Muscle layer of duodenum (tissue), 2 donors: ENCODE measurements at regions not wholly inside any gene's neighbourhood (a gene's known extent, or its start where the extent isn't known, plus 50 kb on each side); places are given as distances from the start of the nearest gene placed in this dataset.
"Not testable (repeated sequence)": the region's sequence is repeated elsewhere in the genome, so short reads cannot be mapped to it uniquely, and the experiment has no call there.

Experiments used
- H3K27ac ChIP-seq: one replicate; pipeline ENCODE4 v1.7.0; 2013; ENCODE audit warnings: mild to moderate bottlenecking, low read length
- H3K27me3 ChIP-seq: one replicate; pipeline ENCODE4 v1.7.0; 2013; ENCODE audit warnings: low read depth, mild to moderate bottlenecking, control low read depth, low read length
- H3K36me3 ChIP-seq, 2 donors: one replicate each; pipeline ENCODE4 v1.7.0; 2013; ENCODE audit warnings: low read length in 2 of 2, control low read depth in 1 of 2, mild to moderate bottlenecking in 1 of 2; ENCODE audit not compliant: insufficient read depth in 2 of 2, control insufficient read depth in 1 of 2
- H3K4me1 ChIP-seq, 2 donors: one replicate each; pipeline ENCODE4 v1.7.0; 2013; ENCODE audit warnings: low read length in 2 of 2, mild to moderate bottlenecking in 2 of 2, control low read depth in 1 of 2, moderate library complexity in 1 of 2; ENCODE audit not compliant: insufficient read depth in 2 of 2, control insufficient read depth in 1 of 2
- H3K4me3 ChIP-seq, 2 donors: one replicate each; pipeline ENCODE4 v1.7.0; 2013; ENCODE audit warnings: low read length in 2 of 2, low read depth in 1 of 2, mild to moderate bottlenecking in 1 of 2
- H3K9me3 ChIP-seq, 2 donors: one replicate each; pipeline ENCODE4 v1.7.0; 2013; ENCODE audit warnings: low read length in 2 of 2, control low read depth in 1 of 2, mild to moderate bottlenecking in 1 of 2; ENCODE audit not compliant: control insufficient read depth in 1 of 2
- donor health status: healthy.

DNA sequence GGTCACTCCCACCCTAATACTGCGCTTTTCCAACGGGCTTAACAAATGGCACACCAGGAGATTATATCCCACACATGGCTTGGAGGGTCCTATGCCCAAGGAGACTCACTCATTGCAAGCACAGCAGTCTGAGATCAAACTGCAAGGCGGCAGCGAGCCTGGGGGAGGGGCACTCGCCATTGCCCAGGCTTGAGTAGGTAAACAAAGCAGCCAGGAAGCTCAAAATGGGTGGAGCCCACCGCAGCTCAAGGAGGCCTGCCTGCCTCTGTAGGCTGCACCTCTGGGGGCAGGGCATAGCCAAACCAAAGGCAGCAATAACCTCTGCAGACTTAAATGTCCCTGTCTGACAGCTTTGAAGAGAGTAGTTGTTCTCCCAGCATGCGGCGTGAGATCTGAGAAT is 210.8 kb upstream of the MGAT5 start:
- H3K27ac ChIP-seq, H3K4me1 ChIP-seq, H3K4me3 ChIP-seq: not testable (repeated sequence)

DNA sequence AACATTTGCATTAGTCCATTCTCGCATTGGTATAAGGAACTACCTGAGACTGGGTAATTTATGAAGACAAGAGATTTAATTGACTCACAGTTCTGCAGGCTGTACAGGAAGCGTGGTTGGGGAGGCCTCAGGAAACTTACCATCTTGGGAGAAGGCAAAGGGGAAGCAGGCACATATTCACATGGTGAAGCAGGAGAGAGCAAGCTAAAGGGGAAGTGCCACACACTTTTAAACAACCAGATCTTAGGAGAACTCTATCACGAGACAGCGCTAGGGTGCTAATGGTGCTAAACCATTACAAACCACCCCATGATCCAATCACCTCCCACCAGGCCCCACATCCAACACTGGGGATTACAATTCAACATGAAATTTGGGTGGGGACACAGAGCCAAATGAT is 201.7 kb upstream of the MGAT5 start:
- no peaks in the 10 kb centered on the region for H3K36me3 ChIP-seq
- H3K27ac ChIP-seq: no peak overlapping the region
- H3K27me3 ChIP-seq: no peaks in the 10 kb centered on the region
- no peaks in the 10 kb centered on the region for H3K4me1 ChIP-seq
- no peaks in the 10 kb centered on the region for H3K9me3 ChIP-seq
- H3K4me3 ChIP-seq: no peak overlapping the region

More for the DNA sequence above, 210.8 kb upstream of the MGAT5 start:
- H3K27me3 ChIP-seq, H3K36me3 ChIP-seq, H3K9me3 ChIP-seq: not testable (repeated sequence)

DNA sequence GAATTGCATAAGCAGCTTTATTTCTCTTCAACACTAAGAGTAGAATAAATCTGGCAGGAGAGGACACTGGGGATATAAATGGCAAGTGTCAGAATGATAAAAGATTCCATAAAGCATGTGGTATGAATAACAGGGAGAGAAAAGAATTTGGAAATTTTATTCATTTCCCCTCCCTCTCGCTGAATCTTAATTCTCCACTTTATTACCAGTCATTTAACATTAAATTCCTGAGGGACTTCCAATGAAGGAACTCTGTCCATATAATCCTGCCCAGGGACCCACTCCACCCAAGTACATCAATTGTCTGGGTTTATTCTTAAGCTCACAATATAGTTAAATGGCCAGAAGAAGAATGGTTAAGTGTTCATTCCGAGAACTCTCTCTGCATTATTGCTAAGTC is 197.7 kb upstream of the MGAT5 start:
- H3K36me3 ChIP-seq: no peaks in the 10 kb centered on the region
- peaks cover 0 to 3% of the 10 kb centered on the region in 2 donors for H3K9me3 ChIP-seq
- H3K27ac ChIP-seq: no peak overlapping the region
- no peak overlapping the region for H3K4me3 ChIP-seq
- H3K27me3 ChIP-seq: no peaks in the 10 kb centered on the region
- no peaks in the 10 kb centered on the region for H3K4me1 ChIP-seq

DNA sequence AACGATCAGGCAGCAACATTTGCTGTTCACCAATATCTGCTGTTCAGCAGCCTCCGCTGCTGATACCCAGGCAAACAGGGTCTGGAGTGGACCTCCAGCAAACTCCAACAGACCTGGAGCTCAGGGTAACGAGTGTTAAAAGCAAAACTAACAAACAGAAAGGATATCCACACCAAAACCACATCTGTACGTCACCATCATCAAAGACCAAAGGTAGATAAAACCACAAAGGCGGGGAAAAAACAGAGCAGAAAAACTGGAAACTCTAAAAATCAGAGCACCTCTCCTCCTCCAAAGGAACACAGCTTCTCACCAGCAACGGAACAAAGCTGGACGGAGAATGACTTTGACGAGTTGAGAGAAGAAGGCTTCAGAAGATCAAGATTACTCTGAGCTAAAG is 192.8 kb upstream of the MGAT5 start:
- H3K27ac ChIP-seq, H3K4me1 ChIP-seq, H3K9me3 ChIP-seq: not testable (repeated sequence)

DNA sequence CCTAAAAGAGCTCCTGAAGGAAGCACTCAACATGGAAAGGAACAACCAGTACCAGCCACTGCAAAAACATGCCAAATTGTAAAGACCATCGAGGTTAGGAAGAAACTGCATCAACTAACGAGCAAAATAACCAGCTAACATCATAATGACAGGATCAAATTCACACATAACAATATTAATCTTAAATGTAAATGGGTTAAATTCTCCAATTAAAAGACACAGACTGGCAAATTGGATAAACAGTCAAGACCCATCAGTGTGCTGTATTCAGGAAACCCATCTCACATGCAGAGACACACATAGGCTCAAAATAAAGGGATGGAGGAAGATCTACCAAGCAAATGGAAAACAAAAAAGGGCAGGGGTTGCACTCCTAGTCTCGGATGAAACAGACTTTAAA is 191.6 kb upstream of the MGAT5 start:
- not testable (repeated sequence) for H3K4me3 ChIP-seq, H3K9me3 ChIP-seq, H3K27ac ChIP-seq, H3K4me1 ChIP-seq, H3K27me3 ChIP-seq, H3K36me3 ChIP-seq

More for the DNA sequence above, 192.8 kb upstream of the MGAT5 start:
- not testable (repeated sequence) for H3K36me3 ChIP-seq, H3K4me3 ChIP-seq, H3K27me3 ChIP-seq

DNA sequence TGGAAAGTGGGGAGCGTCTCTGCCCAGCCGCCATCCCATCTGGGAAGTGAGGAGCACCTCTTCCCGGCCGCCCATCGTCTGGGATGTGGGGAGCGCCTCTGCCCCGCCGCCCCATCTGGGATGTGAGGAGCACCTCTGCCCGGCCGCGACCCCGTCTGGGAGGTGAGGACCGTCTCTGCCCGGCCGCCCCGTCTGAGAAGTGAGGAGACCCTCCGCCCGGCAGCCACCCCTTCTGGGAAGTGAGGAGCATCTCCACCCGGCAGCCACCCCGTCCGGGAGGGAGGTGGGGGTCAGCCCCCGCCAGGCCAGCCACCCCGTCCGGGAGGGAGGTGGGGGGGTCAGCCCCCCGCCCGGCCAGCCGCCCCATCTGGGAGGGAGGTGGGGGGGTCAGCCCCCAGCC is 190.0 kb upstream of the MGAT5 start:
- not testable (repeated sequence) for H3K9me3 ChIP-seq, H3K27ac ChIP-seq, H3K4me3 ChIP-seq, H3K27me3 ChIP-seq, H3K4me1 ChIP-seq, H3K36me3 ChIP-seq

DNA sequence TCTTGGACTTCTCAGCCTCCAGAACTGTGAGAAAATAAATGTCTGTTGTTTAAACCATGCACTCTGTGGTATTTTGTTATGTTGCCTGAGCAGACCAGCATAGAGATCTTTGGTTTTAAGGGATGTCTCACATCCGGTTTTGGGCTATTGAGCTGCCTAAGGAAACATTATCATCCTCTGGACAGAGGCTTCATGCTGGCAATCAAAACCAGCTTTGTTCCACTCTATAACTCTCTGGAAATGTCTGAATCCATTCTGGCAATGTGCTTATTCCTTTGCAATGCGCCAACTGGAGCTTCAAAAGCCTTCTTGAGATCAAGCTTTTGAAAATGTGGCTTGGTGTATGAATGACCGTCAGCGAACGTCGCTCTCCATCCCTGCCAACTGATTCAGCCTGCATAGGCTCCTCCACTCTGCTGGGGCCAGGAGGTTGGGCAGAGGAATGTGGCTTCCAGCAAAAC is 183.6 kb upstream of the MGAT5 start:
- H3K36me3 ChIP-seq: no peaks in the 10 kb centered on the region
- no peaks in the 10 kb centered on the region for H3K9me3 ChIP-seq
- H3K27ac ChIP-seq: no peak overlapping the region
- no peaks in the 10 kb centered on the region for H3K4me1 ChIP-seq
- no peaks in the 10 kb centered on the region for H3K27me3 ChIP-seq
- no peak overlapping the region for H3K4me3 ChIP-seq

DNA sequence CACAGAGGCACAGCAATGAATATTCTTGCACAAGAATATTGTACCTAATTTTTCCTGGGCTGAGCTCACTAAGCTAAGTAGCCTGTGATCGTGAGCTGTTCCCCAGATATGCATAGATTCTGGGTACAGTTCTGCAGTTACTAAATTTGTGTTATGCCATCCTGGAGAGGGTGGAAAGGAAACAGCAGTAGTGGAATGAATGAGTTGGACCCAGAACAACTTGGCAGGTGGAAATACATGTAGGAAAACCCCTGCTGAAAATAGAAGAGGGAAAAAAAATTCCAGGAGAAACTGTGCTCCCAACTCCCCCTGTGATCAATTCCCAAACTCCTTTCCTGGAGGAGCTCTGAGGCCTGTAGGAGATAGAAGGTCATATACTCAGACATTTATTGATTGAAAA is 181.5 kb upstream of the MGAT5 start:
- no peak overlapping the region for H3K27ac ChIP-seq
- no peaks in the 10 kb centered on the region for H3K27me3 ChIP-seq
- no peaks in the 10 kb centered on the region for H3K4me1 ChIP-seq
- no peak overlapping the region for H3K4me3 ChIP-seq
- no peaks in the 10 kb centered on the region for H3K36me3 ChIP-seq
- H3K9me3 ChIP-seq: no peaks in the 10 kb centered on the region

DNA sequence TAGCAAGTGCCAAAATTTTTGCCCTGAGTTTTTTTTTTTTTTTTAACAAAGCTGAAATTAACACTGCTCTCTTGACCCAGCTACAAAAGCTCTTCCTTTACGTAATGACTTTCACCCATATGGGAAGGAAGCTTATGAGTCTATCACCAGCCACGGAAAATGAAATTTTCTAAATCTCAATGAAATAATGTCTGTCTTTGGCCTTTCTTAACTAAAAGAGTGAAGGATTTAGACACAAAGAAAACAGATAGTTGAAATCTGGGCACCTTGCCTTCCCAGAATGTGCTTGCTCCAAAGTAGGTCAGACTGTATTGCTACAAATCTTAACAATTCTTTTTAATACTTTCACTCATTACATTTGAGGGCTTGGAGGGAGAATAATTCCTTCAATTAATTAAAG is 180.8 kb upstream of the MGAT5 start:
- Histone ChIP-seq H3K9me3 (no peaks in the 10 kb centered on the region), H3K36me3 (no peaks in the 10 kb centered on the region), H3K27ac (no peak overlapping the region), H3K27me3 (no peaks in the 10 kb centered on the region), H3K4me3 (no peak overlapping the region), H3K4me1 (no peaks in the 10 kb centered on the region)

DNA sequence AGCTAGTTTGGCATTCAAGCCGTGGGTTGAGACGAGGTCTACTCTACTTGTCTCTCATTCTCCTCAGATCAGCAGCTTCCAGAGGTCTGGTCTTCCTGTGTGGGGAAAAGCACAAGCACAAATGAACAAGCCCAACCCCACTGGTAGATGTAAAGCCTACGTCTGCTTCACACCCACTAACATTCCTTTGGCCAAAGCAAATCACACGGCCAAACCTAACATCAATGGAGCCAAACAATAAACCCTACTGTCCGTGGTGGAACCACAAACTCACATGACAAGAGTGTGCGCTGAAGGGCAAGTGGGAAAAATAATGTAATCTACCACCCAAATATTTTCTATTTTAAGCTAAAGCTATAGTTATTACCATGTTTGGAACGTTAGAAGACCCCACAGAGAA is 179.3 kb upstream of the MGAT5 start:
- Histone ChIP-seq H3K27ac (no peak overlapping the region), H3K36me3 (no peaks in the 10 kb centered on the region), H3K9me3 (no peaks in the 10 kb centered on the region), H3K4me1 (peaks cover 0 to 4% of the 10 kb centered on the region in 2 donors), H3K4me3 (no peak overlapping the region), H3K27me3 (no peaks in the 10 kb centered on the region)

DNA sequence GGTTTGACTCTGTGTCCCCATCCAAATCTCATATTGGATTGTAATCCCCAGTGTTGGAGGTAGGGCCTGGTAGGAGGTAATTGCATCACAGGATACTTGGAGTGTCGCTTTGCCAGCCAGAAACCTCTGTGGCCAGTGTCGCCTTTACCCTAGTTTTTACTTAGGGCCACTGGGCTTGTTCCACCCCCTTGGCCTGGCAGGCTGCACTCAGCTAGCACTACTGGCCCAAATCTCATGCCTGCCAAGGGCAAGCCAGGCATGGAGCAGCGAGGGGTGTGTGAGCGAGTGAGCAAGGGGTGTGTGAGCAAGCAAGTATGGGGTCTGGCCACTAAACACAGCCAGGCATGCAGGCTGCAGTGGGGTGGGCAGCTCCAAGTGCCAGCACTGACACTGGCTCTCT is 178.7 kb upstream of the MGAT5 start:
- Histone ChIP-seq H3K4me1 (peaks cover 0 to 4% of the 10 kb centered on the region in 2 donors), H3K4me3 (no peak overlapping the region), H3K27ac (no peak overlapping the region), H3K36me3 (no peaks in the 10 kb centered on the region), H3K27me3 (no peaks in the 10 kb centered on the region), H3K9me3 (no peaks in the 10 kb centered on the region)

DNA sequence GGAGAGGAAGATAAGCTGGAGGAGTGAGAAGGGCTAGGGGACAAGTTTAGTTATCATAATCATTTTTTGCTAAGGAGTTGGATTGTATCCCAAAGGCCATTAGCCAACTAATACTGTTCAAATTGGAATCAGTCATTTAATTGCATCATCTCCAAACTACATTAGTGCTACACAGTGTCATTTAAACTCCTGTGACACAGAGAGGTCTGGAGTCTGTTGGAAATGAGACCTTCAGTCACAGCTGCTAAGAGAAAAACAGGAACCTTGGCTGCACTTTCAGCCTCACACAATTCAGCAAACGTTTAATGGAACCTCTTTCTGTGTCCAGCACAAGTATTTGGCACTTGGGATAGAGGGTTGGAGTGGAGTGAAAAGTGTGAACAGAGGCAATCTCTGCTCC is 175.5 kb upstream of the MGAT5 start:
- peaks cover 0 to 4% of the 10 kb centered on the region in 2 donors for H3K4me1 ChIP-seq
- H3K9me3 ChIP-seq: no peaks in the 10 kb centered on the region
- H3K27ac ChIP-seq: no peak overlapping the region
- H3K27me3 ChIP-seq: no peaks in the 10 kb centered on the region
- no peak overlapping the region for H3K4me3 ChIP-seq
- no peaks in the 10 kb centered on the region for H3K36me3 ChIP-seq
